ENCODE measurements at regions not wholly inside any gene's neighbourhood (a gene's known extent, or its start where the extent isn't known, plus 50 kb on each side); places are given as distances from the start of the nearest gene placed in this dataset.
"Not testable (repeated sequence)": the region's sequence is repeated elsewhere in the genome, so short reads cannot be mapped to it uniquely, and the experiment has no call there.

DNA sequence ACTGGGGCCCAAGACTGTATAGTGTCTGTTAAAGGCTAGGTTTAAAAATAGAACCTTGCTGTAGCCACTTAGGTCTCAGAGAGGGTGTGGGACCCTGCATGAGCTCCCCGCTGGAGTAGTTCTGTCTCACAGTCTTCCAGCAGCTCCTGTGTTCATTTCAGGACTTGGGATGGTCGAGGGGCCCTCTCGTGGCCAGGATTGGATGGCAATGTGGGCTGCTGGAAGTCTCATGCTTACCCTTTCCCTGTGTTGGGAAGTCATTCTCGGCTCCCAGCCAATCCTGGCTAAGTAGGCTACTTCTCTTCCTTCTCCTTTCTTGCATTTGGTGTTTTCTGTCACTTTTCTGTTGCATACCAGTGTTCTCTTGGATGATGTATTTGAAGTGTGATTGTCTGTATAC, 284.0 kb upstream of the GCFC2 start (continued):
- TF ChIP-seq, protein P1, sequence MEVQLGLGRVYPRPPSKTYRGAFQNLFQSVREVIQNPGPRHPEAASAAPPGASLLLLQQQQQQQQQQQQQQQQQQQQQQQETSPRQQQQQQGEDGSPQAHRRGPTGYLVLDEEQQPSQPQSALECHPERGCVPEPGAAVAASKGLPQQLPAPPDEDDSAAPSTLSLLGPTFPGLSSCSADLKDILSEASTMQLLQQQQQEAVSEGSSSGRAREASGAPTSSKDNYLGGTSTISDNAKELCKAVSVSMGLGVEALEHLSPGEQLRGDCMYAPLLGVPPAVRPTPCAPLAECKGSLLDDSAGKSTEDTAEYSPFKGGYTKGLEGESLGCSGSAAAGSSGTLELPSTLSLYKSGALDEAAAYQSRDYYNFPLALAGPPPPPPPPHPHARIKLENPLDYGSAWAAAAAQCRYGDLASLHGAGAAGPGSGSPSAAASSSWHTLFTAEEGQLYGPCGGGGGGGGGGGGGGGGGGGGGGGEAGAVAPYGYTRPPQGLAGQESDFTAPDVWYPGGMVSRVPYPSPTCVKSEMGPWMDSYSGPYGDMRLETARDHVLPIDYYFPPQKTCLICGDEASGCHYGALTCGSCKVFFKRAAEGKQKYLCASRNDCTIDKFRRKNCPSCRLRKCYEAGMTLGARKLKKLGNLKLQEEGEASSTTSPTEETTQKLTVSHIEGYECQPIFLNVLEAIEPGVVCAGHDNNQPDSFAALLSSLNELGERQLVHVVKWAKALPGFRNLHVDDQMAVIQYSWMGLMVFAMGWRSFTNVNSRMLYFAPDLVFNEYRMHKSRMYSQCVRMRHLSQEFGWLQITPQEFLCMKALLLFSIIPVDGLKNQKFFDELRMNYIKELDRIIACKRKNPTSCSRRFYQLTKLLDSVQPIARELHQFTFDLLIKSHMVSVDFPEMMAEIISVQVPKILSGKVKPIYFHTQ (CRISPR knock-in tag; IDR thresholded peaks at IDR 0.05): no peak

DNA sequence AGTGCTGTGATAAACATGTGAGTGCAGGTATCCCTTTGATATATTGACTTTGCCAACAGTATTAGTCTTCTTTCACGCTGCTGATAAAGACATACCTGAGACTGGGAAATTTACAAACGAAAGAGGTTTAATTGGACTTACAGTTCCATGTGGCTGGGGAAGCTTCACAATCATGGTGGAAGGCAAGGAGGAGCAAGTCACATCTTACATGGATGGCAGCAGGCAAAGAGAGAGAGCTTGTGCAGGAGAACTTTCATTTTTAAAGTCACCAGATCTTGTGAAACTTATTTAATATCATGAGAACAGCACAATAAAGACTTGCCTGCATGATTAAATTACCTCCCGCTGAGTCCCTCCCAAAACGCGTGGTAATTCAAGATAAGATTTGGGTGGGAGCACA, 277.9 kb upstream of the GCFC2 start:
- H3K27ac Mint-ChIP-seq; CTCF ChIA-PET; H3K4me1 Mint-ChIP-seq; DNase-seq (ENCODE audit: low spot score); POLR2A ChIA-PET; ATAC-seq; H3K4me3 Mint-ChIP-seq; H3K27me3 Mint-ChIP-seq (ENCODE audit: low read depth): not testable (repeated sequence)
- peaks cover 28% of the 10 kb centered on the region for H3K36me3 Mint-ChIP-seq
- H3K9me3 Mint-ChIP-seq: peaks cover 44% of the 10 kb centered on the region

DNA sequence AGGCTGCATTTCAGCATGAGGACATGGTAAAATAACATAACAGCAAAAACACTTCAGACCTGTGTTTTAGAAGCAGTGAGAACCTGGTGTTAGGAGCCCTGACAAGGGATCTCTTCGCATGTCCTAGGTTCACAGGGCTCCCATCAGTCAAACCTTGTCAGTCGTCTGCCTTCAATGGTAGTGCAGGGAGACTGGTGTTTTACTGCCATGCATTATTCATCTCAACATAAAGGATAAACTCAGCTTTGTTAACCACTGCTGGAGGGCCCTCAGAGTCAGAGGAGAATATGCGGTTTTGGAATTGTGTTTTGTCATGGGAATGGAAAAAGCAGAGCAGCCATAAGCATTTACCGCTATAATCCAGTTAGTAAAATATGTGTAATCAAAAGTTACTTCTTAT, 275.9 kb upstream of the GCFC2 start:
- no peak for ATAC-seq

DNA sequence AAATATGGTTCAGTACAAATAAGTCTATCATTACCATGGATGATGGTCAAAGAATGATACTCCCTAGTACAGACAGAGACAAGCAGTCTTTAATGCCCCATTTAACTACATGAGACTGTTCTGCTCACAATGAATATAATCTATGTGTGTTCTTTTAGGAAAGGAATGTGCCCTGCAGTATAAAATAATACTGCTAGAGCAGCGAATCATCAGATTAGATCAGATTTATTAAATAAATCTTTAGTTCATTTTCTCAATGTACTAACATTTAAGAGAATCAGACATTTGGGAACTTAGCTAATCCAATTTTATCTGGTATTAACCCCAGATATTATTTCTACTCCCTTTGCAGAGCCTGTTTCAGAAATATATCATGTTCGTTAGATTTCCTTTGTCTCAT, 272.0 kb upstream of the GCFC2 start:
- Mint-ChIP-seq H3K4me1 (peaks cover 4% of the 10 kb centered on the region), H3K4me3 (no peak overlapping the region), H3K36me3 (peaks cover 6% of the 10 kb centered on the region; the same call in 1 of the 2 replicates), H3K27me3 (ENCODE audit: low read depth) (no peaks in the 10 kb centered on the region), H3K27ac (no peak overlapping the region), H3K9me3 (peaks cover 8% of the 10 kb centered on the region)
- no peak for ATAC-seq
- DNase-seq (ENCODE audit: low spot score): no peak
- ChIA-PET CTCF (no interaction called here), POLR2A (no interaction called here)
- TF ChIP-seq OVOL2 (CRISPR knock-in tag; IDR thresholded peaks at IDR 0.05; ENCODE audit: borderline replicate concordance) (no peak), GABPB1 (CRISPR knock-in tag; IDR thresholded peaks at IDR 0.05) (no peak), PRRX2 (CRISPR knock-in tag; IDR thresholded peaks at IDR 0.05) (no peak), RORB (CRISPR knock-in tag; IDR thresholded peaks at IDR 0.05) (no peak), CREB1 (CRISPR knock-in tag; IDR thresholded peaks at IDR 0.05) (no peak), ATF1 (CRISPR knock-in tag; IDR thresholded peaks at IDR 0.05) (no peak), TEAD4 (CRISPR knock-in tag; IDR thresholded peaks at IDR 0.05) (no peak), ZNF532 (CRISPR knock-in tag; IDR thresholded peaks at IDR 0.05; ENCODE audit: borderline replicate concordance) (no peak), AFF4 (CRISPR knock-in tag; IDR thresholded peaks at IDR 0.05; ENCODE audit: borderline replicate concordance) (no peak)
- TF ChIP-seq, protein P2, sequence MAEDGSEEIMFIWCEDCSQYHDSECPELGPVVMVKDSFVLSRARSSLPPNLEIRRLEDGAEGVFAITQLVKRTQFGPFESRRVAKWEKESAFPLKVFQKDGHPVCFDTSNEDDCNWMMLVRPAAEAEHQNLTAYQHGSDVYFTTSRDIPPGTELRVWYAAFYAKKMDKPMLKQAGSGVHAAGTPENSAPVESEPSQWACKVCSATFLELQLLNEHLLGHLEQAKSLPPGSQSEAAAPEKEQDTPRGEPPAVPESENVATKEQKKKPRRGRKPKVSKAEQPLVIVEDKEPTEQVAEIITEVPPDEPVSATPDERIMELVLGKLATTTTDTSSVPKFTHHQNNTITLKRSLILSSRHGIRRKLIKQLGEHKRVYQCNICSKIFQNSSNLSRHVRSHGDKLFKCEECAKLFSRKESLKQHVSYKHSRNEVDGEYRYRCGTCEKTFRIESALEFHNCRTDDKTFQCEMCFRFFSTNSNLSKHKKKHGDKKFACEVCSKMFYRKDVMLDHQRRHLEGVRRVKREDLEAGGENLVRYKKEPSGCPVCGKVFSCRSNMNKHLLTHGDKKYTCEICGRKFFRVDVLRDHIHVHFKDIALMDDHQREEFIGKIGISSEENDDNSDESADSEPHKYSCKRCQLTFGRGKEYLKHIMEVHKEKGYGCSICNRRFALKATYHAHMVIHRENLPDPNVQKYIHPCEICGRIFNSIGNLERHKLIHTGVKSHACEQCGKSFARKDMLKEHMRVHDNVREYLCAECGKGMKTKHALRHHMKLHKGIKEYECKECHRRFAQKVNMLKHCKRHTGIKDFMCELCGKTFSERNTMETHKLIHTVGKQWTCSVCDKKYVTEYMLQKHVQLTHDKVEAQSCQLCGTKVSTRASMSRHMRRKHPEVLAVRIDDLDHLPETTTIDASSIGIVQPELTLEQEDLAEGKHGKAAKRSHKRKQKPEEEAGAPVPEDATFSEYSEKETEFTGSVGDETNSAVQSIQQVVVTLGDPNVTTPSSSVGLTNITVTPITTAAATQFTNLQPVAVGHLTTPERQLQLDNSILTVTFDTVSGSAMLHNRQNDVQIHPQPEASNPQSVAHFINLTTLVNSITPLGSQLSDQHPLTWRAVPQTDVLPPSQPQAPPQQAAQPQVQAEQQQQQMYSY (CRISPR knock-in tag; IDR thresholded peaks at IDR 0.05): no peak

More for the DNA sequence above, 275.9 kb upstream of the GCFC2 start:
- Mint-ChIP-seq H3K4me3 (no peak overlapping the region), H3K4me1 (peaks cover 4% of the 10 kb centered on the region), H3K9me3 (peaks cover 33% of the 10 kb centered on the region), H3K27ac (no peak overlapping the region), H3K27me3 (ENCODE audit: low read depth) (no peaks in the 10 kb centered on the region; the same call in 1 of the 2 replicates), H3K36me3 (peaks cover 24% of the 10 kb centered on the region)
- TF ChIP-seq, protein P3, sequence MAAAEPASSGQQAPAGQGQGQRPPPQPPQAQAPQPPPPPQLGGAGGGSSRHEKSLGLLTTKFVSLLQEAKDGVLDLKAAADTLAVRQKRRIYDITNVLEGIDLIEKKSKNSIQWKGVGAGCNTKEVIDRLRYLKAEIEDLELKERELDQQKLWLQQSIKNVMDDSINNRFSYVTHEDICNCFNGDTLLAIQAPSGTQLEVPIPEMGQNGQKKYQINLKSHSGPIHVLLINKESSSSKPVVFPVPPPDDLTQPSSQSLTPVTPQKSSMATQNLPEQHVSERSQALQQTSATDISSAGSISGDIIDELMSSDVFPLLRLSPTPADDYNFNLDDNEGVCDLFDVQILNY (CRISPR knock-in tag; IDR thresholded peaks at IDR 0.05): no peak
- TF ChIP-seq ZNF232 (CRISPR knock-in tag; IDR thresholded peaks at IDR 0.05): no peak
- TF ChIP-seq, protein P4, sequence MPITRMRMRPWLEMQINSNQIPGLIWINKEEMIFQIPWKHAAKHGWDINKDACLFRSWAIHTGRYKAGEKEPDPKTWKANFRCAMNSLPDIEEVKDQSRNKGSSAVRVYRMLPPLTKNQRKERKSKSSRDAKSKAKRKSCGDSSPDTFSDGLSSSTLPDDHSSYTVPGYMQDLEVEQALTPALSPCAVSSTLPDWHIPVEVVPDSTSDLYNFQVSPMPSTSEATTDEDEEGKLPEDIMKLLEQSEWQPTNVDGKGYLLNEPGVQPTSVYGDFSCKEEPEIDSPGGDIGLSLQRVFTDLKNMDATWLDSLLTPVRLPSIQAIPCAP (CRISPR knock-in tag; IDR thresholded peaks at IDR 0.05): no peak
- DNase-seq (ENCODE audit: low spot score): no peak
- CTCF ChIA-PET: no interaction called here
- POLR2A ChIA-PET: no interaction called here
